ENCODE measurements at regions not wholly inside any gene's neighbourhood (a gene's known extent, or its start where the extent isn't known, plus 50 kb on each side); places are given as distances from the start of the nearest gene placed in this dataset.

GRCh38 chr12:103028881-103029639 lies 71.6 kb downstream of the ASCL1 start:
- no peak for TF ChIP-seq PHF8 (conservative IDR thresholded peaks at IDR 0.05; ENCODE audit: low read depth, low read length)
- TF ChIP-seq SIX5 (IDR thresholded peaks at IDR 0.05; ENCODE audit: low read depth, low read length): no peak
- TF ChIP-seq RBBP5 (IDR thresholded peaks at IDR 0.05; ENCODE audit: borderline replicate concordance, low read depth, low read length): no peak
- TF ChIP-seq EP300 (IDR thresholded peaks at IDR 0.05; ENCODE audit: borderline replicate concordance in 1 of 2, low read depth in 2 of 2, low read length in 2 of 2): no peak
- TF ChIP-seq EZH2 (IDR thresholded peaks at IDR 0.05; ENCODE audit: low read depth, low read length, severe bottlenecking): no peak
